AG10803 (cell line): ENCODE measurements at regions not wholly inside any gene's neighbourhood (a gene's known extent, or its start where the extent isn't known, plus 50 kb on each side); places are given as distances from the start of the nearest gene placed in this dataset.

Experiments used
- DNase-seq: peaks from one replicate; pipeline ENCODE4 v3.0.0; 2010; ENCODE audit warnings: low read depth
- H3K4me3 ChIP-seq: 2 replicates; pipeline ENCODE4 v1.5.1; 2011; ENCODE audit warnings: mild to moderate bottlenecking, low read length, control low read depth
- CTCF ChIP-seq: conservative IDR thresholded peaks from 2 replicates; pipeline ENCODE4 v1.5.1; 2011; ENCODE audit warnings: mild to moderate bottlenecking, low read length, control low read depth, inconsistent platforms

- no peak for TF ChIP-seq CTCF
- H3K4me3 ChIP-seq = no peak overlapping the region
- DNase-seq = no peak
Observed at GRCh38 chr14:97319691-97320090, 522.5 kb downstream of the VRK1 start.

GRCh38 chr14:97328743-97329142 lies 531.6 kb downstream of the VRK1 start:
- TF ChIP-seq CTCF = no peak
- no peak for DNase-seq
- no peak overlapping the region for H3K4me3 ChIP-seq

- TF ChIP-seq CTCF = no peak
- no peak overlapping the region for H3K4me3 ChIP-seq
- DNase-seq = peak; percentile 0
Observed at GRCh38 chr14:97329701-97330100, 532.5 kb downstream of the VRK1 start.

GRCh38 chr14:97331058-97331457 lies 533.9 kb downstream of the VRK1 start:
- TF ChIP-seq CTCF = no peak
- H3K4me3 ChIP-seq = no peak overlapping the region
- DNase-seq = no peak

GRCh38 chr14:97331526-97331925 lies 534.3 kb downstream of the VRK1 start:
- H3K4me3 ChIP-seq = no peak overlapping the region
- TF ChIP-seq CTCF = no peak
- DNase-seq = no peak

GRCh38 chr14:97336179-97336578 lies 539.0 kb downstream of the VRK1 start:
- H3K4me3 ChIP-seq = no peak overlapping the region
- no peak for TF ChIP-seq CTCF
- DNase-seq = no peak

GRCh38 chr14:97336816-97337215 lies 539.6 kb downstream of the VRK1 start:
- H3K4me3 ChIP-seq = no peak overlapping the region
- no peak for DNase-seq
- no peak for TF ChIP-seq CTCF
